A549 (cell line): ENCODE measurements at regions not wholly inside any gene's neighbourhood (a gene's known extent, or its start where the extent isn't known, plus 50 kb on each side); places are given as distances from the start of the nearest gene placed in this dataset.

Experiments
- ZNF302 ChIP-seq: fragments of 250-450 bp; sonication (Bioruptor Pico); IDR thresholded peaks from 2 replicates; pipeline ENCODE4 v1.9.0; 2021; ENCODE audit warnings: inconsistent platforms, mild to moderate bottlenecking, moderate library complexity
- TF ChIP-seq, protein P1 (sequence below): fragments of >200 bp; sonication (Bioruptor Twin); formaldehyde crosslinking; IDR thresholded peaks from 3 replicates; pipeline ENCODE4 v1.5.1; 2016

DNA sequence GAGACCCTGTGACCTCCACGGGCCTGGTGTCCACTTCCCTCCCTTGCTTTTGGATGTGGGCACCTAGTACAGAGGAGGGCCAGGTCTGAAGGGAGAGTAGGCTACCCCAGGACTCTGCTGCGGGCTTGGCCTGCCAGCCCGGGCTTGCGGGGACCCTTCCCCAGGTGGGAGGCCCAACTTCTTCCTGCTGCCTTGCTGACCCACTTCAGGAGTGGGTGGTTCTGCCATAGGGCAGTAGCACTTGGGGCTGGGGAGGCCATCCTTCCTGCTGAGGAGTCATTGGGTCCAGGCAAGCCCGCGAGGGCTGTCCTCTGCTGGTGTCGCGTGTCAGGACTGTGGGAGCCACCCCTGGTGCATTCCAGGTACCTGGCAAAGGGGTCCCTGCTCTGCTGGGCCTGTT lies 1250.0 kb downstream of the BRD1 start:
- TF ChIP-seq, protein P1, sequence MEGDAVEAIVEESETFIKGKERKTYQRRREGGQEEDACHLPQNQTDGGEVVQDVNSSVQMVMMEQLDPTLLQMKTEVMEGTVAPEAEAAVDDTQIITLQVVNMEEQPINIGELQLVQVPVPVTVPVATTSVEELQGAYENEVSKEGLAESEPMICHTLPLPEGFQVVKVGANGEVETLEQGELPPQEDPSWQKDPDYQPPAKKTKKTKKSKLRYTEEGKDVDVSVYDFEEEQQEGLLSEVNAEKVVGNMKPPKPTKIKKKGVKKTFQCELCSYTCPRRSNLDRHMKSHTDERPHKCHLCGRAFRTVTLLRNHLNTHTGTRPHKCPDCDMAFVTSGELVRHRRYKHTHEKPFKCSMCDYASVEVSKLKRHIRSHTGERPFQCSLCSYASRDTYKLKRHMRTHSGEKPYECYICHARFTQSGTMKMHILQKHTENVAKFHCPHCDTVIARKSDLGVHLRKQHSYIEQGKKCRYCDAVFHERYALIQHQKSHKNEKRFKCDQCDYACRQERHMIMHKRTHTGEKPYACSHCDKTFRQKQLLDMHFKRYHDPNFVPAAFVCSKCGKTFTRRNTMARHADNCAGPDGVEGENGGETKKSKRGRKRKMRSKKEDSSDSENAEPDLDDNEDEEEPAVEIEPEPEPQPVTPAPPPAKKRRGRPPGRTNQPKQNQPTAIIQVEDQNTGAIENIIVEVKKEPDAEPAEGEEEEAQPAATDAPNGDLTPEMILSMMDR, result no peak
- TF ChIP-seq ZNF302 (CRISPR knock-in tag), result no peak
